GM10847 (cell line): ENCODE measurements at regions not wholly inside any gene's neighbourhood (a gene's known extent, or its start where the extent isn't known, plus 50 kb on each side); places are given as distances from the start of the nearest gene placed in this dataset.

Source experiments
- POLR2A ChIP-seq: IDR thresholded peaks from 2 replicates; pipeline ENCODE4 v1.6.1; 2011; ENCODE audit not compliant: insufficient read length; ENCODE audit errors: extremely low read depth

DNA sequence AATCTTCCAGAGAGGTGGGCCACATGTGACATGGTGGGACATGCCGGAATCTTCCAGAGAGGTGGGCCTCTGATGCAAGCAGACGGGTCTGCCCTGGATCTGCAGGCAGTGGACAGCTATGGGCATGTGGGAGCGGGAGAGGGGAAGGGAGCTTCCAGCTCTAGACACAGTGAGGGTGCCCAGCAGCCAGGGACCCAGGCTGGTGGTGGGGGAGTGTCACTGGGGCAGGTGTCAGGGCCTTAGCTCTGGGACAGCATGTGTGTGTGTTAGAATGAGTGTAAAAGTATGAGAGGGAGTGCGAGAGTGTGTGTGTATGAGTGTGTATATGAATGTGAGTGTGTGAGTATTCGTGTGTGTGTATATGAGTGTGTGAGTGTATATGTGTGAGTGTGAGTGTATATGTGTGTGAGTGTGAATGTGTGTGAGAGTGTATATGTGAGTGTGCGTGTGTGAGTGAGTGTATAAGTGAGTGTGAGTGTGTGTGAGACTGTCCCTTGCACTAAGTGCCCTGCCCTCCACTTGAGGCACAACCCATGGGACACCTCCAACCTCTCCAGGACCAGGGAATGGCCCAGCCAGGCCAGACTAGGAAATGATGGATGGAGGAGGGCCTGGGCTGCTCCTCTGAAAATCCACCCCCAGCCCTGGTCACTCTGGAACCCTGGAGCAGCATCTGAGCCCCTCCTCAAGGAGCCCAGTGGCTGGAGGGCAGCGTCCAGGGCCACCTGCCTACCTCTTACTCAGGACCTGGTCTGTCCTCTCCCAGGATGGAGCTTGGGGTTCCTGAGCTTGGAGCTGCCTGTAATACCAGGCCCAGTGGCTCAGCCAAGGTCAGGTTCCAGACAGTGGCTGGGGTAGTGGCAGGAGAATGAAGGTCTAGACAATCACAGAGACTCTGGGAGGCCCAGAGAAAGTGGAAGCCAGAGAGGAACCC is 122.2 kb downstream of the C9orf50 start:
- TF ChIP-seq POLR2A: no peak

DNA sequence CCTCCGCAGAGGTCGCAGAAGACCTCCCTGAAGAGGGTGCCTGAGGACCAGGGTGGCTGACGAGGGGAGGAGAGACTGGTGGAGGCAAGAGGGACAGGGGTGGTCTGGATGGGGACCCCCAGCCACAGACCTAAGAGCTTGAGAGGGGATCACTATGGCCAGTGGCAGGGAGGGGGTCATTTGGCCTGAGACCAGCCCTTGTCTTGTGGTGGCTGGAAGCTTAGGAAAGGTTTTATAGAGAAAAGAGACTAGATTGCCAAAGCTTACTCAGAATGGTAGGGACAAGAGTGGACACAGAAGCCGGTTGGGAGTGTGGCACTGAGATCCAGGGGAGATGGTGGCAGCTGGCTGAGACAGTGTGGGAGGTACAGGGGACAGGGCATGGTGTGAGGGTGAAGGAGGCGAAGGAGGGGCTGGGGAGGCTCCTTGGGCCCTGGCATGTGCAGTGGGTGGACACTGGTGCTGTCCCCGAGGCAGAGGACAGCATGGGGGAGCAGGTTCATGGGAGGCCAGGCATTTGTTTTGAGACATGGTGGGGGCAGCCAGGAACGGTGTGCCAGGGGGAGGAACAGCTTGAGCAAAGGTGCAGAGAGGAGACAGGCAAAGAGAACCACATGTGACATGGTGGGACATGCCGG is 123.0 kb downstream of the C9orf50 start:
- no peak for TF ChIP-seq POLR2A

- no peak for TF ChIP-seq POLR2A
These were observed 123.7 kb downstream of the C9orf50 start for GRCh38 chr9:129497005-129497812.

GRCh38 chr9:129496473-129497004 is 124.4 kb downstream of the C9orf50 start:
- TF ChIP-seq POLR2A: no peak

DNA sequence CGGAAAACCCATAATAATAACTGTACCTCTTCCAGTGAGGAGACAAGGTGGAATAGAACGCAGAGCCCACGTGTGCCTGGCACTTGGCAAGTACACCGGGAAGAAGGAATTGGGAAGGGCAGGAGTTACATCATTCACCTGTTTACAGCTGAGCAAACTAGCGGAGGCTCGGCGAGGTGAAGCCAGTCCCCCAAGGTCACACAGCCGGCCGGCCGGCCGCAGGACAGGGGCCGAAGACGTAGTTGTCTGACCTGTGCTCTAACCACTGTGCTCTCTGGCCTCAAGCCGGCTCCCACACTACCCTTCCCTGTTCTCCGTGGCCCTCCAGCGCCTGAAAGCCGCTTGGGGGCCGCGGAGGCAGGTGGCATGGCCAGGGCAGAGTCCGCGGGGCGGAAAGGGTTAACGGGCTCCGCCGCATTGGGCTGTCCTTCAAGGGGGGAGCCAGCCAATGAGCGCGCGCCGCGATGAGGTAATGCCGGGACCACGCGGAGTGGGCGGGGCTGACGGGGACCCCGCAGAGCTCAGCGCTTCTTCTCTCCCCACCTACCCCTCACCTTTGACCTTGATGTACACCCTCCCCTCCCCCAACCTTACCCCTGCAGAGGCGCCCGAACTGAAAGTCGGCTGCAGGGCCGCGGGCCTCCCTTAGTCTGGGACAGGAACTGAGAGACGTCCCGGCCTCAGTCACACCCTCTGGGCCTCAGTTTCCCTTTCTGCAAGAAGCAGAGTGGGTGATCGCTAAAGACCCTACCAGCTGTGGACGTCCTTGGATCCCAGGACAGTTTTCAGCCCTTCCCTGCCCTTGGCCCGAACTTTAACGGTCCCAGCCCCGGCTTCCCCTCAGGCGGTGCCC is 125.1 kb downstream of the C9orf50 start:
- TF ChIP-seq POLR2A: no peak

DNA sequence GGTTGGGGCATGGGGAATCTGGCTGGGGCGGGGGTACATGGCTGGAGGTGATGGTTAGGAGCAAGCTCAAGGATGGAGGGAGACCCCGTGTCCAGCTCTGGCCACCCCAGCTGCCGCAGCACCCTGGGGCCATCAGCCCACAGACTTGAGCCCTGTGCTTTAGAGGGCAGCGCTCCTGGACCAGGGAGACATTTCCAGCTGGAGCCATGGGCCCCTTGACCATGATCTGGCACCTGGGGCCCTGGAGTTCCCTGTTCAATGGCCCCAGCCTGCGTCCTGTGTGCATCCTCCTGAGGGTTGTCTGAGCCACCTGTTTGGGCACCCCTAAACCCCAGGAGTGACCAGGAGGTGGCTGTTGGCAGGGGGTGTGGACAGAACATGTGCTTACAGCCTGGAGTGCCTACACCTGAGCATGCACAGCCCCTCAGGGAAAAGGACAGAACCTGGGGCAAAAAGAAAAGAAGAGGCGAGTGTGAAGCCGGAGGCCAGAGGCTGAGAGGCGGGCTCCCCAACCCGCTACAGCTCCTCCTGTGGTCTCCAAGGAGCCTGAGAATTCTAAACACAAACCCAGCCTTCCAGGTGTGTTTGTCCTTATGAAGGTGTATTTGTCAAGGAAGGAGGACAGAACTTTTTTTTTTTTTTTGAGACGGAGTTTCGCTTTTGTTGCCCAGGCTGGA is 126.7 kb downstream of the C9orf50 start:
- TF ChIP-seq POLR2A: no peak

DNA sequence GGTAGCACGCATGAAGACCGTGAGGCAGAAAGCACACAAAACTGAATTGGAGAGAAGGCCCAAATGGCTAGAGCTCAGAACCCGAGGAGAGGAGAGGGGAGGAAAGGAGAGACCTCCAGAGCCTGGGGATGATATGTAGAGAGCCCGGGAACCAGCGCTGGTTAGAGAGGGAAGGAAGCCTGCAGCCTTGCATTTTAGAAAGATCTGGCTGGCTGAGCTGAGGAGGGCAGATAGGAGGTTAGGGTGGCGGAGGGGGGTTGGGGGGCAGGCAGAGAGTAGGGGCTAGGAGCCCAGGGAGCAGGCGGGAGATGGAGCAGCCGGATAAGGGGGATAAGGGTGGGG is 127.2 kb downstream of the C9orf50 start:
- no peak for TF ChIP-seq POLR2A

DNA sequence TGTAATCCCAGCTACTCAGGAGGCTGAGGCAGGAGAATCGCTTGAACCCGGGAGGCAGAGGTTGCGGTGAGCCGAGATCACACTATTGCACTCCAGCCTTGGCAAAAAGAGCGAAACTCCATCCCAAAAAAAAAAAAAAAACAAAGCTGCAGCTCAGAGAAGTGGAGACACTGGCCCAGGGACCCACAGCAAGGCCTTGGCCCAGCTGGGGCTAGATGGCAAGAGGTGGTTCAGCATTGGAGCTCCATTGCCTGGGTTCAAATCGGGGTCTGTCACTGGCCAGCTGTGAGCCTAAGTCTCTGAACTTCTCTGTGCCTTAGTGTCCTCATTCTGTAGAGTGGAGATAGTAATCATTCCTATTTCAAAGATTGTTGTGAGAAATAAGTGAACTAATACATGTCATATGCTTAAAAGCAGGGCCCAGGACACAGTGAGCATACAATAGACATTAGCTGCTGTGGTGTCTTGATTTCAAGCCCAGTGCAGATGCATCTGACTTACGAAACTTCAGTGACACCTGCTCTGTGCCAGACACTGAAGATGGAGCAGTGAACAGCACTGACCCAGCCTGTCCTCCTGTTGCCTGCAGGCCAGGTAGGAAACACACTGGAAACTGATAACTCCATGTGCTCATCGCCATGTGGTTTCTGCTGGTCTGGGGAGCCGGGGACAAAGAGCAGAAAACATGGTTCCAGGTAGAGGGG is 127.7 kb downstream of the C9orf50 start:
- no peak for TF ChIP-seq POLR2A

GRCh38 chr9:129491487-129491855 is 129.4 kb downstream of the C9orf50 start:
- no peak for TF ChIP-seq POLR2A

DNA sequence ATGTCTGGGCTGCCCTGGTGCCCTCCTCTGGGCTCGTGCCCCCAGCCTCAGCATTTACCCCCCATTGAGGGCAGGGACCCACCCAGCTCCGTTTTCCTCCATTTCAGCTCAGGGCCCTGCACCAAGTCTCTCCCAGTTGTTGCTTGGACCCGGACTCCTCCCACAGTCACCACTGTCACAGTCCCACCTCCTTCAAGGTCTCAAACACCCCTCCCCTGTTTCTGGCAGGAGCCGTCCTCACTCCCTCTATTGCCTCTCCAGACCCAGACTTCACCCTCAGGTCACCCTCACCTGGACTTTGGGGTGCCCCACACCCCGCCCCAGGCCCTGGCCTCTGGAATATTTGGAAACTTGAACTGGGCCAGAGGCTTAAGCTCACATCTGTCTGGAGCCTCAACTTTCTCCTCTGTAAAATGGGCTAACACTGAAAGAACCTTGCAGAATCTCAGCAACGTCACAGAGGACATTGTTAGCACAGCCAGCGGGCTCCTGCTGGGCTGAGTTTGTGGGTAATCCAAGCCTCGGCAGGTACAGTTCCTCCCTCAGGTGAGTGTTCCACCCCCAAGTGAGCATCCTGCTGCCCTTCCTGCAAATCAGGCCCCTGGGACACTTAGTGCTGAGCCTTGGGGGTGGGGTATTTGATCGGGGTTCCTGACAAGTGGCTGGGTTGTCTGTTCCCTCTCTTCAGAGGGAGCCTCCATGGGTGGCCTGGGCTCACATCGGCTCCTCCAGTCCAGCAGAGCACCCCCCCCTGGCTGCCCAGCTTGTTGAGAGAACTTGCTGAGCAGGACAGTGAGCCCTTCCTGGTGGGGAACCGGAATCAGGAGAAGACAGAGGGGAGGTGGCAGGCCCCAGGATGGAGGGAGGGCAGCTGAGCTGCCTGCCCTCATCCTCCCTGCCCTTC is 130.1 kb downstream of the C9orf50 start:
- no peak for TF ChIP-seq POLR2A

- no peak for TF ChIP-seq POLR2A
These were observed 130.9 kb downstream of the C9orf50 start for GRCh38 chr9:129489838-129490582.
